ENCODE measurements at regions not wholly inside any gene's neighbourhood (a gene's known extent, or its start where the extent isn't known, plus 50 kb on each side); places are given as distances from the start of the nearest gene placed in this dataset.

- TF ChIP-seq CTCF (optimal IDR thresholded peaks at IDR 0.05 in 1 of 3, IDR thresholded peaks at IDR 0.05 in 1 of 3, conservative IDR thresholded peaks at IDR 0.05 in 1 of 3; ENCODE audit: extremely low read depth in 1 of 3, insufficient read depth in 2 of 3, low read length in 3 of 3) (no peak), EZH2 (IDR thresholded peaks at IDR 0.05; ENCODE audit: low read length) (no peak)
Observed at GRCh38 chr13:38514575-38514974, 164.9 kb downstream of the UFM1 start.
